ENCODE measurements at regions not wholly inside any gene's neighbourhood (a gene's known extent, or its start where the extent isn't known, plus 50 kb on each side); places are given as distances from the start of the nearest gene placed in this dataset.
A peak's percentile ranks its signal among the peaks of the same experiment; 100 is the strongest.

GRCh38 chr2:230593765-230594164 is 118.9 kb upstream of the CAB39 start:
- H3K4me2 ChIP-seq (ENCODE audit: low read length) = no peak overlapping the region; the same call in 1 of the 2 replicates
- H3K4me1 ChIP-seq (ENCODE audit: insufficient read depth, low read length, severe bottlenecking) = peaks cover 45% of the 10 kb centered on the region
- H3K36me3 ChIP-seq (ENCODE audit: insufficient read depth, low read length) = no peaks in the 10 kb centered on the region
- H3K9me2 ChIP-seq (ENCODE audit: low read depth, low read length) = no peaks in the 10 kb centered on the region
- peak overlapping the region; percentile 54 for H3K27ac ChIP-seq (ENCODE audit: low read depth, low read length, poor library complexity, severe bottlenecking)
- no peaks in the 10 kb centered on the region for H3K27me3 ChIP-seq (ENCODE audit: insufficient read depth, low read length)
- no peaks in the 10 kb centered on the region for H3F3A ChIP-seq (ENCODE audit: insufficient read depth, low read length)
- H4K20me1 ChIP-seq (ENCODE audit: insufficient read depth, low read length) = no peaks in the 10 kb centered on the region
- no peak for TF ChIP-seq EZH2 (IDR thresholded peaks at IDR 0.05; ENCODE audit: borderline replicate concordance, low read length)
- no peak for TF ChIP-seq CTCF (IDR thresholded peaks at IDR 0.05; ENCODE audit: low read length)
- no peak overlapping the region for H2AFZ ChIP-seq (ENCODE audit: low read length)
- H3K9me3 ChIP-seq (ENCODE audit: low read length) = no peaks in the 10 kb centered on the region
- H3K79me2 ChIP-seq (ENCODE audit: insufficient read depth, low read length) = no peaks in the 10 kb centered on the region
- peak overlapping the region; percentile 19; the same call in 1 of the 2 replicates for H3K9ac ChIP-seq (ENCODE audit: low read length)
- H3K4me3 ChIP-seq (ENCODE audit: low read depth, low read length, poor library complexity, severe bottlenecking) = no peak overlapping the region

- H3K4me3 ChIP-seq (ENCODE audit: low read depth, low read length, poor library complexity, severe bottlenecking) = no peak overlapping the region
- TF ChIP-seq EZH2 (IDR thresholded peaks at IDR 0.05; ENCODE audit: borderline replicate concordance, low read length) = no peak
- no peak for TF ChIP-seq CTCF (IDR thresholded peaks at IDR 0.05; ENCODE audit: low read length)
- H3K36me3 ChIP-seq (ENCODE audit: insufficient read depth, low read length) = no peaks in the 10 kb centered on the region
- peak overlapping the region; percentile 54 for H3K27ac ChIP-seq (ENCODE audit: low read depth, low read length, poor library complexity, severe bottlenecking)
- no peaks in the 10 kb centered on the region for H3K9me3 ChIP-seq (ENCODE audit: low read length)
- no peaks in the 10 kb centered on the region for H3F3A ChIP-seq (ENCODE audit: insufficient read depth, low read length)
- no peaks in the 10 kb centered on the region for H3K9me2 ChIP-seq (ENCODE audit: low read depth, low read length)
- H3K9ac ChIP-seq (ENCODE audit: low read length) = peak overlapping the region; percentile 19; the same call in 1 of the 2 replicates
- H4K20me1 ChIP-seq (ENCODE audit: insufficient read depth, low read length) = no peaks in the 10 kb centered on the region
- H3K79me2 ChIP-seq (ENCODE audit: insufficient read depth, low read length) = no peaks in the 10 kb centered on the region
- H3K27me3 ChIP-seq (ENCODE audit: insufficient read depth, low read length) = no peaks in the 10 kb centered on the region
- peaks cover 39% of the 10 kb centered on the region for H3K4me1 ChIP-seq (ENCODE audit: insufficient read depth, low read length, severe bottlenecking)
- H2AFZ ChIP-seq (ENCODE audit: low read length) = peak overlapping the region; percentile 30; the same call in 1 of the 2 replicates
- peak overlapping the region; percentile 3; the same call in 1 of the 2 replicates for H3K4me2 ChIP-seq (ENCODE audit: low read length)
Measured at GRCh38 chr2:230594286-230594840, 118.3 kb upstream of the CAB39 start.

- Histone ChIP-seq H3K4me3 (ENCODE audit: low read depth, low read length, poor library complexity, severe bottlenecking) (no peak overlapping the region), H3K4me1 (ENCODE audit: insufficient read depth, low read length, severe bottlenecking) (peaks cover 55% of the 10 kb centered on the region)
Measured at GRCh38 chr2:230599853-230600252, 112.8 kb upstream of the CAB39 start.

More at GRCh38 chr2:230599853-230600252, 112.8 kb upstream of the CAB39 start:
- H4K20me1 ChIP-seq (ENCODE audit: insufficient read depth, low read length) = no peaks in the 10 kb centered on the region
- peak overlapping the region; percentile 93 for H3K27ac ChIP-seq (ENCODE audit: low read depth, low read length, poor library complexity, severe bottlenecking)
- no peaks in the 10 kb centered on the region for H3K79me2 ChIP-seq (ENCODE audit: insufficient read depth, low read length)
- no peaks in the 10 kb centered on the region for H3F3A ChIP-seq (ENCODE audit: insufficient read depth, low read length)
- H3K9me2 ChIP-seq (ENCODE audit: low read depth, low read length) = no peaks in the 10 kb centered on the region
- no peak for TF ChIP-seq CTCF (IDR thresholded peaks at IDR 0.05; ENCODE audit: low read length)
- TF ChIP-seq EZH2 (IDR thresholded peaks at IDR 0.05; ENCODE audit: borderline replicate concordance, low read length) = no peak
- H3K4me2 ChIP-seq (ENCODE audit: low read length) = no peak overlapping the region
- H3K9me3 ChIP-seq (ENCODE audit: low read length) = no peaks in the 10 kb centered on the region
- no peak overlapping the region for H2AFZ ChIP-seq (ENCODE audit: low read length)
- H3K9ac ChIP-seq (ENCODE audit: low read length) = no peak overlapping the region
- H3K36me3 ChIP-seq (ENCODE audit: insufficient read depth, low read length) = no peaks in the 10 kb centered on the region
- H3K27me3 ChIP-seq (ENCODE audit: insufficient read depth, low read length) = no peaks in the 10 kb centered on the region
